NCI-H2081 treated with DMSO at 0.1 percent for 48 hours (cell line): ENCODE measurements at regions not wholly inside any gene's neighbourhood (a gene's known extent, or its start where the extent isn't known, plus 50 kb on each side); places are given as distances from the start of the nearest gene placed in this dataset.

ENCODE experiments used
- DNase-seq: peaks from one replicate; lab custom pipeline; 2025; lab: John Stamatoyannopoulos, UW

DNA sequence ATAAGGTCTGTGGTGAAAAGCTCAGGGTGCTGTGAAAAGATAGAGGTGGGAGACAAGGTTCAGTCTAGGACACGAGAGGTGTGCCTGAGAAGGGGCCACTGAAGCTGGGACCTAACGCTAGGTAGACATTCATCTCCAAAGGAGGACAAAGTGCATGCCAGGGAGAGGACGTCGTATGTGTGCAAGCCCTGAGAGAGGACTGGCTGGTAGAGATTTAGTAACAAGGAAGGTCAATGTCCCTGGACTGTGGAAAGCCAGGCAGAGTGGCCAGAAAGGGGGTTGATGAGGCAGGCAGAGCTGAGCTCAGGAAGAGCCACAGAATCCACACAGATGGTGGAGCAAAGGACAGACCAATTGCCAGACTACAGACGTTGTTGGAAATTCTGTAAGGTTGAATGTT is 817.6 kb downstream of the CCSER2 start:
- no peak for DNase-seq

DNA sequence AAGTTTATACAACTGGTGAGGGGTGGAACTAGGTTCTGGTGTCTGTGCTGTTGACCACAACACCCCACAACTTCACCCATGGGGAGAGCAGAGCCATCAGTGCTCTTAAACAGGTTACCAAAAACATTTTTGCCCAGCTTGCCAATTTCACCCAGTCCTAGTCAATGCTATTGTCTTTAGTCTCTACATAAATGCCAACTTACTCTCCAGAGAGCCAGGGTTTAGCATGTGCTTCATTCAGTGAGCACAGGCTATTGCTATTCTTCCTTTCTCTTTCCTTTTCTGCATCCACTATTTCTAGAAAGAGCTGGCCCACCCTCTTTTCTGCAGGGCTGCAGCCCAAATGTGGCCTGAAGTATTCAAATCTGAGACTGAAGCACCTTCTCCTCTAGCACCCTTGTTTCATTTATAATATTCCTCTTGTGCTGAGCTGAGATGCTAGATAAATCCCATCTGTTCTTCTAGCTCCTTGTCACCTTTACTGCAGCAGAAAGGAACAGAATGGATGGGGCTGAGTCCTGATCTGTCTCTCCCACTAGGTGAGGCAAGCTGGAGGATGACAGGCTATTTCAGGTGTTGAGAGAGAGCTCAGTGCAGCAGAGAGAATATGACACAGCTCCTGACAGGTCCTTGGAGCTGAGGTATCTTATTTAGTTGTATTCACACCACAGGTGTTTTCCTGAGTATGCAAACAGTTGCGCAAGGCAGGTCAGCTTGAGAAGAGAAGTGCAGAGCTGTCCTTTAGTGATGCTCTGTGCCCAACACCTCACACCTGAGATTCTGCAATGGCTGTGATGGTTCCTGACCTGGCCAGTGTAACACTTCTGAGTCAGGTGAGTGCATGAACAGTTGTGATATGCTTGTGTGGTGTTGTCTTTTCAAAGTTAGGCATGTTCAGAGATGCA is 819.2 kb downstream of the CCSER2 start:
- no peak for DNase-seq

DNA sequence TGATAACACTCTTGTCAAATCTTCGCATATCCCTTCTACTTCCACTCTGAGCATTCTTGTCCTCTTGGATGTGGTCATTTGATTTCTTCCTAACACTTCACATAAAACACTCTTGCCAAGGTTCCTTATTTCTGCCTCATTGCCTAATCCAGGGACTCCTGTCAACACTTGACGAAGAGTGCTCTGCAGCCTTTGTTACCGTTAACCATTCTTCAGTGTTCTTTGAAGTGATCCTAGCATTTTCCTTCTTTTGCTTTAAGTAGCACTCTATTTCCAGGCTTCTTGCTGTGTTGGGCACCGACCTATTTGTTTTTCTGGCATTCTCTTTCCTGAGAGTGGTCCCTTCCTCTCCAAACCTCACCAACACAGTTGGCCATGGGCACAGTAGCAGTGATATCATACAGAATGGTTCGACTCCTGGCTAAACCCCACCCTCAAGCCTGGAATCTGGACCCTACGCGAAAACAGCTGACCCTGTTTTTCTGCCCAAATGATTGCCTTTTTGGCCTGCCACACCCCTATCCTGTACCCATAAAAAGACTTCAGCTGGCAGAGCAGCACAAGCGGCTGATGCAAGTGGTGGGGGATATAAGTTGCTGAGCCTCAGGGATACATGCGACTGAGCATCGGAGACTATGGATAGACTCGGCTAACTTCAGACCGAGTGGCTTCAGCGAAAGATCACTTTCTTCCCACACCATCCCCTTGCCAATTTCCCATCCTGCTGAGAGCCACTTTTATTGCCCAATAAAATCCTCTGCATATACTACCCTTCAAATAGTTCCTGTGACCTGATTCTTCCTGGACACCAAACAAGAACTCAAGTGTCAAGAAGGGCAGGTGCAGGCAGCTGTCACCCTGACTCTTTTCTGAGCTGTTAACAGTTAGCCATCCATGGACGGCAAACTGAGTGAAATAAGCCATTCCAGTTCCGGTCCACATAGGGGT is 820.6 kb downstream of the CCSER2 start:
- no peak for DNase-seq

DNA sequence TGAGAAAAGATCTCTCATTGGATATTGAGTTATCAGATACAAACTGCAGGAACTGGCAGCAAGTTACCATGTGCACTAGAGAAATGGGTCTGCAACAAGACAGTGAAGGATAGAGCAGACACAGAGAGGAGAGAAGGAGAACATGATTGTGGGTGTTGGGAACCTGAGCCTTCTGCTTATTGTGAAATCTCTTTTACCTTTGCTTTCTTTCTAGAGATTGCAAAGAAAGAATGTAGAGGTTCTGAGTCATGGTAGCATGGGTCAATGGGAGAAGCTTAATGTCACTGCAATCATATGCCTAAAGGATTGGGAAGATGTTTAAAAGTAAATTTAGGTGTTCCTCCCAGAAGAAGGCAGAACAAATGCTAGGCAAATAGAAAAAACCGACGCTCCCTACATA is 821.4 kb downstream of the CCSER2 start:
- DNase-seq: no peak

DNA sequence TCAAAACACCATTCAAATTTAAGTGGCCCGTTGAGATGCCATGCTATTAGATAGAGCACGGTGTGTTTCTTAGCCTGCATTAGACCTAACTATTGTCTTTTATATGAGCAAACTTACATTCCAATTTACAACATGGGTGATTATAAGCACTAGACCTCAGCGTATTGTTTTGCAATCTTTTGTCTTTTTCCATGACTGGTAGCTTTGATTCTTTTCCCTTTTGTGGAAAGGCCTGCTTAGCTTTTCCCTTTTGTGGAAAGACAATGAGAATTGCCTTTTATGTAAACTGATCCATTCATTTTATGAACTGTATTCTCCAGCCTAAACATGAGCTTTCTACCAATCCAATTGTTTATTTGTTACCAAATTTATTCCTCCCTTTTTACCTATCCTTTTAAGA is 823.1 kb downstream of the CCSER2 start:
- DNase-seq: no peak

DNA sequence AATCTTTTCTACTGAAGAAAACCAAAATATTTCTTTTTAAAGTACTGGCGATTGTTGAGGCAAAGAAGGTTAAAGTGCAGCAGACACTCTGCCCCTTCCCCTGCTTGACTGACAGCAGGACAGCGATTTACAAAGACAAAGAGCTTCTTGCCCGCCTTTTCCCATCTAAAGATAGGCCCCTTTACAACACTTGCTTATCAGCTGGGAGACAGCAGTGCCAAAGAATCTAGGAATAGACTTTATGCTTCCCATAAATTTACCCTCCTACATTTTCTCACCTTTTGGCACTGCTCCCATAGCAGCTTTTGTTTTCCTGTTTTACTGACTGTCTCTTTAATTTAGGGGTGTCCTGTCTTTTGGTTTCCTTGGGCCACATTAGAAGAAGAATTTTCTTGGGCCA is 824.1 kb downstream of the CCSER2 start:
- DNase-seq: no peak

DNA sequence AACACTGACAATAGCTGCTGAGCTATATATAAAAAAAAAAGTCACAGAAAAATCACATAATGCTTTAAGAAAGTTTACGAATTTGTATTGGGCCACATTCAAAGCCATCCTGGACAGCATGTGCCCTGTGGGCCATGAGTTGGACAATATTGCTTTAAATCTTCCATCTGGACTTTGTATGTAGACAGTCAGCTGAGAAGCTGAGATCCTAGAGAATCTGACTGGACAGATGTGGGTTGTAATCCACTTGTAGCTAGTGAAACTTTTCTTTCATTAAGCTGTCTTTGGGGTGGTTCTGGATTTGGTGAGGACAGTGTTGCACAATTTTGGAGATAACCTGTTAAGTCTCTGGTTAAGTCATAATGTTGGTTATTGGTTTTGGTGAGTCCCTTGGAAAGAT is 824.5 kb downstream of the CCSER2 start:
- no peak for DNase-seq

DNA sequence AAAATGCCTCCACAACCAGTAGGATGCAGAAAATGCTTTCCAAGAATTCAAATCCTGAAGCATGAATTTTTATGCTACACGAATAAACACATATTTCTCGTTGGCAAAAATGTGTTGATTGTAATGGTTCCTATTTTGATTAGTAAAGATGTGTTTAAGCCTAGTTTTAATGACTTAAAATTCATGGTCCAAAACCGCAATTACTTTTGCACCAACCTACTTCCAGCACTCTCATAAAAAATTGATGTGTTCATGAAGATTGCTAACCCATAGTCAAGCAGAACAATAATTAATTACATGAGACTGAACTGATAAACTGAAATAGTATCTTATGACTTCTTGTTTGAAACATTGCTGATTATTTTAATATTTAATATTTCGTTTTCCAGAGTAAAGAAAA is 828.8 kb downstream of the CCSER2 start:
- no peak for DNase-seq

DNA sequence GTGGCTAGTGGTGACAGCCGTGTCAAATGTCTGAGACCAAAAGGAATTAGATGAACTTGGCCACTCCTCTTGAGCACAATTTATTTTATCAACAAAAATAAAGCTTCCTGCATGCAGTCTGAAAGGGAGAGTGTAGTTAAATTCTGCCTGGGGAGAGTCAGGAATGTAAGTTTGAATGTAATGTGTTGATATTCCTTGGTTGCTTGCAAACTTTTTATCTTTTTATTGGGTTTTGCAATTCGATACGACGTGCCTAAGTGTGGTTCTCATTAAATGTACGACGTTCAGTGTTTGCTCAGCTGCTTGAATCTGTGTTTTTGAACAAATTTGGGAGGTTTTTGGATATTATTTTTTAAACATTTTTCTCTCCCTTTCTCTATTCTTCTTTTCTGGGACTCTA is 839.9 kb downstream of the CCSER2 start:
- no peak for DNase-seq

DNA sequence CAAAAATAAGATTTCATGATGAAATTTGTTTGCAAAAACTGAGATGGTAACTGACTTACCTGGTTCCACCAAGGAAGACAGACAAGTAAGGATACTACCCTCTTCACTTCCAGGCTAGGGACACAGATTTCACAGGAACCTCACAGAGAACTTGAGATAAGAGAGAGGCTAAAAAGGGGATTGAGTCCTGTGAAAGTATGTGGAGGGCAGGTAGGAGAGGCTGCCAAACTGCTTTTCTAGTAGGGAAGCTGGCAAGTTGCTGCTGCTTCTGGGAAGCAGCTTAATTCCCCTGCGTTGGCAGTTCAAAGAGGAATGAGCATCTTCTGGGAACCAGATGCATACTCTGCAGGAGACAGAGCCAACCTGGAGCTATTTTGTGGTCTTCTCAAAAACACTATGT is 841.6 kb downstream of the CCSER2 start:
- no peak for DNase-seq

DNA sequence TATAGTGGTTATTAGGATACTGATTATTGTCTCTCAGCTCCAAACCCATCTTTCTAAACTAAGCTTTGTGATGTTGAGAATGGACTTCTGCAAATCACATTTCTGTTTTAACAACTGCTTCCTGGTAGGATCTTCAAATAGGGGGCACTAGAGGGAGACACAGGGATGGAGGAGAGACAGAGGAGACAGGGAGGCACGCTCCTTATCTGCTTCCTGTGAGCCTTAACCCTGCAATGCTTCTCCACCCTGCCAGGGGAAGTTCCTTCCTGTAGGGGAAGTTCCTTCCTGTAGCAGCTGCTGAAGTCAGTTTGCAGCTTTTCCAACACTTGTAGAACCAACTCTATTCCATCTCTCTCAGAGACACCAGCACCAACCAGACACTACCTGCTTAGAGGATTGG is 847.2 kb downstream of the CCSER2 start:
- DNase-seq: no peak

DNA sequence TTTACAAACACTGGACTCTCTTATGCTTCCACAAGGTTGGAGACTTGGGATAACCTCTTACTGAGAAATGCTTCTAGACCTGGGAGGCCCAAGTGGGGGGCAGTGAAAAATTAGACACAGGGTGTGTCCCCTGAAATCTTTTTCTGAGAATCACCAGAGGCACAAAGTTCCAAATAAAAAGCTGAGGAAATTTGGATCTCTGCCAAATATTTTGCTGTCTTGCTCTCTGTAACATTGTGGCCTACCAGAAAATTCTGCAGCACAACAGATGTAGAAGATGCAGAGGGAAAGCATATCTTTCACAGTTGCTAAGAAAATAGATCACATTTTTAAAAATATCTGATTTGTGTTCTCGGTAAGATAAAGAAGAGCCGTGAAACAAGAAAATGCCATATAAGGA is 849.4 kb downstream of the CCSER2 start:
- no peak for DNase-seq

DNA sequence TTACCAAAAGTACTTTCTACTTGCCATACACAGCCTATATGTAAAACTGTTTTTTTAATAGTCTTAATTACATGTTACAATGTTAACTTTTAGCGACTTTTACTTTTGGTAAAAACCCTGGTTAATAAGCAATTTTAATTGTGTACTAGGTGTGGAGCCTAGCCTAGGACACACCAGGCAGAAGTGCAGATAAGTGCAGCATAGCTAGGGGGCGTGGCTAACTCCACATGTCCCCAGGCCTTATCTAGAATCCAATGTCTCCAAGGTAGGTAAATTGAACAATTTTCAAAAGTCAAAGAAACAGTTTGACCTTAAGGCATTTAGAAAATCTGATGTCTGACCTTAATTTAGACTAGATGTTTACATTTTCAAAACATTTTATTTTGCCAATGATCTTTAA is 858.7 kb downstream of the CCSER2 start:
- no peak for DNase-seq

DNA sequence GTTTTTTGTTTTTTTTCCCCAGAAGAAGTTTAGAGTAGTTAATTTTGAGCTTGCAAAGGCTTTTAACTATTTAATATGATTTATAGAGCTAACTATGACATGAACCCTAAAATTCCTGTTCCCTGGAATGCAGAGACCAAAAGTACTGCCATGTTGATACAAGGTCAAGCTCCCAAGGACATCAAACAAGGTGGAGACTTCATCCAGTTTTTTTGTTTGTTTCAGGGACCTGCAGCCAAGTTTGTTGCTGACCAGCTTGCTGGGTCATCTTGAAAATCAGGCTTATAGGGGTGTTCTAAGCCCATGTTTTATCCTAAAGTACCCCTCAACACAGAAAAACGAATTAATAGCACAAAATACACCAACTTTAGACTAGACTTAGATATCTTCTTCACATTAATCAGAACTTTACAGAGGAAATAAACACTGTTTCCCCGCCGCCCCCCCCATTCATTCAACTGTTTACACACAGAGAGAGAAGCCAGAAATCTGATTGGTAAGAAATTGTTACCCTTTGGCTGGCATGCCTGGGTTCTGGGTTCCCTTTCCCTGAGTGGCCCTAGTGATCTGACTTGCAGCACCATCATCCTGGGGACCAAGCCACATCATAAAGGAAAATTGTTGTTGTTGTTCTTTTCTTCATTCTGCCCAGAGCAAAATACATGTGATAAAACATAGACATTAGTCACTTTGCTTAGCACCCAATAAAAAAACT is 860.5 kb downstream of the CCSER2 start:
- no peak for DNase-seq

DNA sequence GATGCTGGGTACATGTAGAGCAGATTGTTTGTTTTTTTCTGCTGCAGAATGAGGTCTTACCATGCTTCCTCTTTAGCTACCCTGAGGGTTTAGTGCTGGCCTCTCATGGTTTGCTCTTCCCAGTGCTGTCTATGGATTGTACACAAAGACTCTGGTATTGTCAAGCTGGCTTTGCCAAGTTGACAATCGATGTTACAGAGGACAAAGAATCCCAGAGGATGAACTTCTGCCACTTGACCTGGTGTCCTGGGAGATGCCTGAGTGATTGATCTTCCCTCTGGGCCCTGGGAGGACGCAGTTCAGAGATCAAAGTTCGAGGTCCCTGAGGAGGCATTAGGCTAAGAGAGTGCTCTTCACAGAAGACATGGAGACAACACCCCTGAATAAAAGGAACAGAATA is 865.4 kb downstream of the CCSER2 start:
- no peak for DNase-seq

DNA sequence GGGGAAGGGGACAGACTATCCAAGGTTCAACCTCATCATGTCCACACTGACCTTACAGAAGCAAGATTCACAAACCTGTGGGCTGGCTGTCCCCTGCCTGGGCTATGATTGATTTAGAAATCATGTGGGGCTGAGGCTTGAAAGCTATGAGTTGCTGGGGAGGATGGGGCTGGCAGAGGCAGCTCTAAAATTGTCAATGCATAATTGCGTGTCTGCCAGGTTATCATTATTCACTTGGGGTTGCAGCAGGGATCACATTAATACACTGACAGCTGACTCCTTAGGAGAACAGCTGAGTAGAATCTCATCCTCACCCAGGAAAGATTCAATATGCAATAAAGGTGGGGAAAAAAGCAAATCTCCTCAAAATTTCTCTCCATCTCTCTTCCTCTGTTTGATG is 866.3 kb downstream of the CCSER2 start:
- no peak for DNase-seq

DNA sequence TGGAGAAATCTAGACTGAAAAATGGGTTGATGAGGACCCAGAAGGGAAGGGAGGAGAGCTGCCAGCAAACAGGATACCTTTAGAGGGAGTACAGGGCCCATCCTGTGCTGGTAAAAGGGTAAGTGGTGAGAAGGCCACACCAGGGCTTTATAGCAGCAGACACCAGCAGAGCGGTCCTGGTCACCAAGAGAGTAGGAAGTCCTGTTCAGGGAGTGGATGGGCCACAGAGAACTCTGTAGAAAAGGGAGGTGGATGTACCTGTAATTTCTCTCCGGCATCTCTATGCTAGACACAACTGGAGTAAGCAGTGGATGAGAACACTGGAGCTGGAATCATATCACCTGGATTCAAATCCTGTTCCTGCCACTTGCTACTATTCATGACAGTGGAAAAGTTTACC is 867.2 kb downstream of the CCSER2 start:
- DNase-seq: no peak

DNA sequence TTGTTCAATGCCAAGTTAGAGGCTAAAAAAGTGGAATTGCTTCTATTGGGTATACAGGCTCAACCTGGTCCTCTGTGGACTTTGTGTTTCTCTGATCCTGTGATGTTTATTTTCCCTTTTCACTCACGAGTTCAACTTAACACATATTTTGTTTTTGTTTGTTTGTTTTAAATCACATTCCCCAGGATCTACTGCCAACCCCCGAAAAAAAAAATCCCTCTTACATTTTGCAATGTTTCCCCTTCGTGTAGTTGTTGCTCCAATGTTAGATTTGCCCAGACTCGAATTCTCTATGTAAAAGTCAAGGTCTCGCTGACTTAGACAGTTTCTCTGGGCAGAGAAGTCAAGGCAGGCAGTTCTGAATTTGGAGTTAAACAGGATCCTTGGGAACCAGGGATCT is 876.4 kb downstream of the CCSER2 start:
- no peak for DNase-seq

DNA sequence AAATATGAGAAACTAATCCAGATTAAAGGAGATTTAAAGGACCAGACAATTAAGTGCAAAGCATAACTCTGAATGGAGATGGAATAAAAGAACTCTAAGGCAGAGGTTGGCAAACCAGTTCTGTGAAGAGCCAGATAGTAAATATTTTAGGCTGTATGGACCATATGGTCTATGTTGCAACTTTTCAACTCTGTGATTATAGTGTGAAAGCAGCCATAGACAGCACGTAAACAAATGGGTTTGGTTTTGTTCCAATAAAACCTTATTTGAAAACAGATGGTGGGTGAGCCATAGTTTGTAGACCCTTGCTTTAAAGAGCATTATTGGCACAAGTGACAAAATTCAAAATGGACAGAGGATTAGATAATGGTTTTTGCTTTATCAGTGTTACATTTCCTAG is 884.1 kb downstream of the CCSER2 start:
- DNase-seq: no peak

DNA sequence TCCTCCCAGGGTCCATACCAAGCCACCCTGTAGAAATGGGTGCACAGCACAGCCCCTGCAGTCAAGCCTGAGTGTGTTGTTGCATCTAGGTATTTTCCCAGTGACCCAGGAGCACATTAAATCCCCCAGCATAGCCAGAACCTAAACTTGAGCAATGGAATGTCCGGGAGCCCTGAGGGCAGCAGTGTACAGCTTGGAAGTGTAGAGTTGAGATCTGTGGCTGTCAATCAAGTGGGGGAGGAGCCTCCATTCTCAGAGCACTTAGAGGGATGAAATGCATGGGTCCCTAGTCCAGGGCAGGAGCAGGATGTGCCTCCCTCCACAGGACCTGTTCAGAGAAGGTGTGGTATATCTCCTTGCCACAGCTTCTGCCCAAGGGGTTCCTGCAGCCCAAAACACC is 885.1 kb downstream of the CCSER2 start:
- DNase-seq: no peak

DNA sequence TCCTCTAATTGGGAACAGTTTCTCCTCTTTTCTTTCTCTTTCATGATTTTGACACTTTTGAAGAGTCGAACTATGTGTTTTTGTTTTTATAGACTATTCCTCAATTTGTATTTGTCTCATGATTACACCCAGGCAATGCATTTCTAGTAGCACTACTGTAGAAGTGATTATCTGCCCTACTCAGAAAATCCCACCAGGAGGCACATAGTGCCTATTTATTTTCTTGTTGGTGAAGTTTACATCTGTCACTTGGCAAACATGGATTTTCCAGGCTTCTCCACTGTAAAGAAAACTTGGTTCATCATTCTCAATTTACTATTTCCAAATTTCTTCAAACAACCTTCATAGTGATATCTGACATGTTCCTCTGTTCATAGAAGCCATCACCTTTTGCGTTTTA is 893.9 kb downstream of the CCSER2 start:
- no peak for DNase-seq

DNA sequence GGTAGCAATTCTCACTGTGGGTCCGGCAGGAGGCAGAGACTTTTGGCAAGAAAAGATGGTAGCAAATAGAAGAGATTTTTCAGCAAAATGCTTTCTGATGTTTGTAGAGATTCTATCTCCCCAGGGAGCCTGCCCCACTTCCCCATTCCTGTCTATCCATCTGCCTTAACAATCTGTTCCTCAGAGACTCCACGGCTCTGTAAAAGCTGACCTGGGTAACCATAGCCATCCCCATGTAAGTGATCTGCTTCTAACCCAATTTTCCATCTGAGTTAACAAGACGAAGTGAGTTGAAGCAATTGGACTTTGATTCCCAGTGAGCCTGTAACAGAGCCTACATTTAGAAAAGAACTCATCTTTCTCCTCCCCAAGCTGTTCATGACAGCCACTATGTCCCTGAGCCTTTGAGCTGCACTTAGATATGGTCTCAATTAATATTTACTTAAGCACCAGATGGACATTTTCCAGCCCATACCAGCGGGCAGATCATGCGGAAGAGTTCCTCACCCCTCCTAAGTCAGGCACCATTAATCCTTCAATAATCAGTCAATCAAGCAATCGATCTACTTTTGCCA is 896.1 kb downstream of the CCSER2 start:
- no peak for DNase-seq
